Lower leg skin (tissue), 4 donors: ENCODE measurements at regions not wholly inside any gene's neighbourhood (a gene's known extent, or its start where the extent isn't known, plus 50 kb on each side); places are given as distances from the start of the nearest gene placed in this dataset.

Experiments
- DNase-seq, 2 donors: peaks; one replicate each; pipeline ENCODE4 v3.0.0-alpha.2; 2019; ENCODE audit warnings: low spot score in 2 of 2
- H3K4me3 ChIP-seq: fragments of 200-600 bp; sonication (generic); 2 replicates; pipeline ENCODE4 v1.5.1; 2017; ENCODE audit warnings: mild to moderate bottlenecking, low read depth; ENCODE audit not compliant: poor library complexity, severe bottlenecking
- POLR2A ChIP-seq, 2 donors: fragments of 450-650 bp; IDR thresholded peaks; one replicate each; pipeline ENCODE4 v1.6.1; 2016 to 2017; ENCODE audit warnings: antibody characterized with exemption in 2 of 2, mild to moderate bottlenecking in 1 of 2, moderate library complexity in 1 of 2
- WGBS, 2 donors: methylation state at CpG; one replicate each; pipeline ENCODE4 v1.1.5; 2018; 5-methylcytosine and 5-hydroxymethylcytosine counted together
- intact Hi-C: fragments of 100-400 bp; cut with DNase I; formaldehyde crosslinking; loops from one replicate; pipeline ENCODE4 v1.15.0; 2023; ENCODE audit warnings: low total_unique reads
- TF ChIP-seq, protein P1 (sequence below), 3 donors: fragments of 450-650 bp; IDR thresholded peaks; one replicate each; pipeline ENCODE4 v1.5.1; 2016; ENCODE audit warnings: antibody characterized with exemption in 3 of 3, mild to moderate bottlenecking in 3 of 3, moderate library complexity in 2 of 3

DNA sequence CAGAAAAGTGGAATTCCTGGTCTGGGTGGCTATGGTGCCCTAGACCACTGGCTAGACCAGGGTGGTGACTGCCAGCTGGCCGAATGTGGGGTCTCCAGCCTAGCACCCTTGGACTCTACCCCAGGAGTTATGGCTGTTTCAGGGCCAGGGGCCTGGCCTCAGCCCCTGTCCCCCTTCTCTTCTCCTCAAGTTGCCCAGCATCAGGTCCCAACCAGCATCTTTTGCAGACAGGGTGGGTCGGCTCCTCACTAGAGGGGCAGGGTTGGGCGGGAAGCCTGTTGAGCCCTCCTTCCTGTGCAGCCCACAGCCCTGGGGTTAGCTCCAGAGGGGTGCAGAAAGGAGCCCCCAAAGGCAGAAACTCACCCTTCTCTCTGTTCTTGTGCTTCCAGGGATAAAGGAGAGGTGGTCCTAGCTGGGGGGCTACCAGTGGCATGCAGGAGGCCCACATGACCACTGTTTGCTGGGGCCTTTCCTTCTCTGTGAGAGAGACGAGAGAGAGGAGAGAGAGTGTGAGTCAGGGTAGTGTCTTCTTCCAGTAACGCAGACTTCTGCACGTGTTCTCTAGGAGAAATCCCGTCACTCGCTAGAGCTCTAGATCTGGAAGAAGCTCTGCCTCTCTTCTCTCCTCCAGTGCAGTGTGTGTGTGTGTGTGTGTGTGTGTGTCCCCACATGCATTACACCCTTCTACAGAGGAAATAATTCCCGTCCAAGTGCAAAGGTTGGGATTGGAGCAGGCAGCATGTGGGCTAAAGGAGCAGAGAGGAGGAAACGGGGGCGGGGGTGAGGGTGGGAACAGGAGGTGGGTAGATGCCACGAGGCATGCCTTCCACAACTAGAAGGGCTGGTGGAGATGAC is 209.4 kb downstream of the SEC14L1 start:
- 22 to 26% methylated on average over 10 to 12 of the region's 12 CpGs for WGBS, 2 donors
- no peak overlapping the region for H3K4me3 ChIP-seq
- DNase-seq, result peak; percentile 16 to 70
- no peak for TF ChIP-seq POLR2A (IDR thresholded peaks at IDR 0.05)
- TF ChIP-seq, protein P1, sequence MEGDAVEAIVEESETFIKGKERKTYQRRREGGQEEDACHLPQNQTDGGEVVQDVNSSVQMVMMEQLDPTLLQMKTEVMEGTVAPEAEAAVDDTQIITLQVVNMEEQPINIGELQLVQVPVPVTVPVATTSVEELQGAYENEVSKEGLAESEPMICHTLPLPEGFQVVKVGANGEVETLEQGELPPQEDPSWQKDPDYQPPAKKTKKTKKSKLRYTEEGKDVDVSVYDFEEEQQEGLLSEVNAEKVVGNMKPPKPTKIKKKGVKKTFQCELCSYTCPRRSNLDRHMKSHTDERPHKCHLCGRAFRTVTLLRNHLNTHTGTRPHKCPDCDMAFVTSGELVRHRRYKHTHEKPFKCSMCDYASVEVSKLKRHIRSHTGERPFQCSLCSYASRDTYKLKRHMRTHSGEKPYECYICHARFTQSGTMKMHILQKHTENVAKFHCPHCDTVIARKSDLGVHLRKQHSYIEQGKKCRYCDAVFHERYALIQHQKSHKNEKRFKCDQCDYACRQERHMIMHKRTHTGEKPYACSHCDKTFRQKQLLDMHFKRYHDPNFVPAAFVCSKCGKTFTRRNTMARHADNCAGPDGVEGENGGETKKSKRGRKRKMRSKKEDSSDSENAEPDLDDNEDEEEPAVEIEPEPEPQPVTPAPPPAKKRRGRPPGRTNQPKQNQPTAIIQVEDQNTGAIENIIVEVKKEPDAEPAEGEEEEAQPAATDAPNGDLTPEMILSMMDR (IDR thresholded peaks at IDR 0.05), result no peak
- intact Hi-C loops, result no loop called here

- DNase-seq, result peak; percentile 9 to 69
- intact Hi-C loops, result no loop called here
- TF ChIP-seq, protein P1 (IDR thresholded peaks at IDR 0.05), result no peak
- no peak for TF ChIP-seq POLR2A (IDR thresholded peaks at IDR 0.05)
- 95 to 96% methylated on average over 10 of the region's 10 CpGs for WGBS, 2 donors
- H3K4me3 ChIP-seq, result no peak overlapping the region
These were observed 211.7 kb downstream of the SEC14L1 start for GRCh38 chr17:77352441-77352840.

- intact Hi-C loops, result no loop called here
- TF ChIP-seq, protein P1 (IDR thresholded peaks at IDR 0.05), result no peak
- TF ChIP-seq POLR2A (IDR thresholded peaks at IDR 0.05), result no peak
- WGBS, 2 donors, result 95 to 96% methylated on average over 6 of the region's 6 CpGs
- H3K4me3 ChIP-seq, result no peak overlapping the region
- DNase-seq, result peak; percentile 8 to 40
These were observed 212.2 kb downstream of the SEC14L1 start for GRCh38 chr17:77352996-77353395.

DNA sequence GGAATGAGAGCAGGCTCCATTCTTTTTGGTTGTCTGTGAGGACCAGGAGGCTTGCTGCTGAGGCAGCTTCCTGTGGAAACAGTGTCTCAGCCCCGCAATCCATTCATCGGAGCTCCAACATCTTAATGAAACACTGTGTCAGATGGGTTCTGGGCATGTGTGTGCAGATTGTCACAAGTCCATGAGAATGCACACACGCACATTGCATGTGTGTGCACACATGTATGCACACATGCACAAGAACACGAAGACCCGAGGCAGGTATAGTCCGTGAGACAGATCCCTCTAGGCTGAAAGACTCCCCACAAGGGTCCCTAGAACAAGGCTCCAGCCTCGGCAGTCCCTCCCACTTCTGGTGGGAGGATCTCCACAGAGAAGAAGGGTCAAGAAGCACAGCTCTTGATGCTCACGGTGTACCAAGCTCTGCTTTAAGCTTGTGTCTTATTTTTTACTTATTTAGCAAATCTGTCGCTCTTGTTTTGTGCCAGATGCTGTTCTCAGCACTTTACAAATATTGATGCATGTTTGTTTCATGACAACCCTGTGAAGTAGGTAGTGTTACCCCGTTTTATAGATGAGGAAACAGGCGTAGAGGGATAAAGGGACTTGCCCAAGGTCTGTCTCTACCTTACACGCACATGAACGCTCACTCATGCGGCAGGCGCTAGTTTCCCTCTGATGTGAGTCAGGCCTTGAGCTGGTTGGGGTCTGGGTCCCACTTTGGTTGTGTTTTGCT is 213.1 kb downstream of the SEC14L1 start:
- WGBS, 2 donors, result 78 to 80% methylated on average over 13 to 15 of the region's 15 CpGs
- TF ChIP-seq, protein P1 (IDR thresholded peaks at IDR 0.05), result no peak
- TF ChIP-seq POLR2A (IDR thresholded peaks at IDR 0.05), result no peak
- peak in 1 of 2 donors; percentile 57 for DNase-seq
- no peak overlapping the region for H3K4me3 ChIP-seq
- intact Hi-C loops, result no loop called here

GRCh38 chr17:77354420-77354669 is 213.6 kb downstream of the SEC14L1 start:
- TF ChIP-seq, protein P1 (IDR thresholded peaks at IDR 0.05), result no peak
- TF ChIP-seq POLR2A (IDR thresholded peaks at IDR 0.05), result no peak
- no peak overlapping the region for H3K4me3 ChIP-seq
- intact Hi-C loops, result no loop called here
- WGBS, 2 donors, result 77 to 96% methylated on average over 5 of the region's 5 CpGs
- no peak for DNase-seq
